ENCODE measurements at regions not wholly inside any gene's neighbourhood (a gene's known extent, or its start where the extent isn't known, plus 50 kb on each side); places are given as distances from the start of the nearest gene placed in this dataset.
"Not testable (repeated sequence)": the region's sequence is repeated elsewhere in the genome, so short reads cannot be mapped to it uniquely, and the experiment has no call there.

DNA sequence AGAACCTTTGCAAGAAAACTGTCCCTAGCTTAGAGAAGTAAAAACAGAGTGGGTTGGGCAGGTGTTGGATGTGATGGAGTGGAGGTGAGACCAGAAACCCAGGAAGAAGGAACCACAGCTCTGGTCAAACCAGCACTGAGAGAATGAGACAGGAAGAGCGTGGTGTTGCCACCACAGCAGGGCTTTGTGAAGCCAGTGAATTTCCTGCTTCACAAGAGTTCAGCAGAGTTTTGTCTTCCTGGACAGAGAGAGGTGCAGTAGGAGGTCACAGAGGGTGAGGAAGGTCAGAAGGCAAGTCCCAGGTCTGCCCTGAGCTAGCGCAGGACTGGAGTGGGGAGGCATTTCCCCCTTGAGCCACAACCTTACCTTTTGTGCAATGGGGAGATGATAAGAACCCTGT, 2306.2 kb upstream of the ACO1 start:
- no peak for TF ChIP-seq CTCF (IDR thresholded peaks at IDR 0.05; ENCODE audit: borderline replicate concordance, insufficient read depth, low read depth, low read length)
- H3K4me3 ChIP-seq (ENCODE audit: low read depth, low read length), result no peak overlapping the region

DNA sequence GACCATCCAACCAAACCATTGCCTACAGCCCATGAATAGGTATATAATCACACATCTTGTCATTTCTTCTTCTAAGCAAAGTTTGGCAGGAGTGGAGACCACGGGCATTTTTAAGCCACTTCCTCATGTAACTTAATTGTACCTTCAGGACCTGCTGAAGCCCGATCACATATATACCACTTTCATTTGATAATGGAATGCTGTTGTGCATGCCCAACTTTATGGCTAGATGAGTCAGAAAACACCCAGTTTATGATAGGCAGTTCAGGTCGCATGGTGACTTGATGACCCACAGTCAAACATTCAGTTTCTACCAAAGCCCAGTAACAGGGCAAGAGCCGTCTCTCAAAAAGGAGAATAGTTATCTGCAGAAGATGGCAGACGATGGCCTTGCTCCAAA, 2295.0 kb upstream of the ACO1 start:
- no peak overlapping the region for H3K4me3 ChIP-seq (ENCODE audit: low read depth, low read length)
- no peak for TF ChIP-seq CTCF (IDR thresholded peaks at IDR 0.05; ENCODE audit: borderline replicate concordance, insufficient read depth, low read depth, low read length)

GRCh38 chr9:30103647-30104394, 2280.6 kb upstream of the ACO1 start:
- no peak overlapping the region for H3K4me3 ChIP-seq (ENCODE audit: low read depth, low read length)
- TF ChIP-seq CTCF (IDR thresholded peaks at IDR 0.05; ENCODE audit: borderline replicate concordance, insufficient read depth, low read depth, low read length), result no peak

GRCh38 chr9:30107134-30107533, 2277.3 kb upstream of the ACO1 start:
- H3K4me3 ChIP-seq (ENCODE audit: low read depth, low read length), result not testable (repeated sequence)

DNA sequence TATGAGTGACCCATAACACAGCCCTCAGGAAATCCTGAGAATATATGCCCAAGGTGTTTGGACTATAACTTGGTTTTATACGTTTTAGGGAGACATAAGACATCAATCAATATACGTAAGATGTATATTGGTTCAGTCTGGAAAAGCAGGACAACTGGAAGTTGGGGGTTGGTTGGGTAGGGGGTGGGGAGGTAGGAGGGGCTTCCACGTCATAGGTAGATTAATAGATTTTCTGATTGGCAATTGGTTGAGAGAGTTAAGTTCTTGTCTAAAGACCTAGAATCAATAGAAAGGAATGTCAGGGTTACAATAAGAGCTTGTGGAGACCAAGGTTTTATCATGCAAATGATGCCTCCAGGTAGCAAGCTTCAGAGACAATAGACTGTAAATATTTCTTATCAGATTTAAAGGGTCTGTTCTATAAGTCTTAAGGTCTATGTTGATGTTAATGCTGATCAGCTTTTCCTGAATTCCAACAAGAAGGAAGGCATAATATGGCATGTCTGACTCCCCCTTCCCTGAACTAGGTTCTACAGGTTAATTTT, 2267.7 kb upstream of the ACO1 start:
- TF ChIP-seq CTCF (IDR thresholded peaks at IDR 0.05; ENCODE audit: borderline replicate concordance, insufficient read depth, low read depth, low read length), result no peak
- no peak overlapping the region for H3K4me3 ChIP-seq (ENCODE audit: low read depth, low read length)

GRCh38 chr9:30120666-30121065, 2263.8 kb upstream of the ACO1 start:
- no peak for TF ChIP-seq CTCF (IDR thresholded peaks at IDR 0.05; ENCODE audit: borderline replicate concordance, insufficient read depth, low read depth, low read length)

DNA sequence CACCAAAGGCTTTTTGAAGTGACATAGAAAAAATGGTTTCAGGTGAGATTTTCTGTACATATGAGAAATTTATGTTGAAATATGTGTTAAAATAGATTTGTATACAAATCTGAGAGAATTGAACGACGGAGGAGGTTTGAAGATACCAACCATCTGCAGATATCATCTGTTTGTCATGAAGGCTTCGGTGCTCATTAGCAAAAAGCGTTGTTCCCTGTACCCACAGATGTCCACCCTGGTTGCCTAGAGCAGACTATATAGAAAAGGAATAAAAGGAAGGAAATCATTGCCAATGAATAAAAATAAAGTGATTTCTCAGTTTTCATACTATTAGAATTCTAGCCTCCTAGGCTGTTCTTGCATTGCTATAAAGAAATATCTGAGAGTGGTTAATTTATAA, 2262.8 kb upstream of the ACO1 start:
- TF ChIP-seq CTCF (IDR thresholded peaks at IDR 0.05; ENCODE audit: borderline replicate concordance, insufficient read depth, low read depth, low read length), result no peak
- no peak overlapping the region for H3K4me3 ChIP-seq (ENCODE audit: low read depth, low read length)

More at GRCh38 chr9:30120666-30121065, 2263.8 kb upstream of the ACO1 start:
- H3K4me3 ChIP-seq (ENCODE audit: low read depth, low read length), result no peak overlapping the region

Data from GM12875 (cell line).